Activated CD4-positive, alpha-beta T cell treated with anti-CD3 and anti-CD28 coated beads for 24 hours (primary cell): ENCODE measurements at regions not wholly inside any gene's neighbourhood (a gene's known extent, or its start where the extent isn't known, plus 50 kb on each side); places are given as distances from the start of the nearest gene placed in this dataset.

Experiments used
- DNase-seq, 2 donors: peaks; one replicate each; pipeline ENCODE4 v3.0.0-alpha.2; 2020; ENCODE audit warnings: low read depth in 2 of 2

DNA sequence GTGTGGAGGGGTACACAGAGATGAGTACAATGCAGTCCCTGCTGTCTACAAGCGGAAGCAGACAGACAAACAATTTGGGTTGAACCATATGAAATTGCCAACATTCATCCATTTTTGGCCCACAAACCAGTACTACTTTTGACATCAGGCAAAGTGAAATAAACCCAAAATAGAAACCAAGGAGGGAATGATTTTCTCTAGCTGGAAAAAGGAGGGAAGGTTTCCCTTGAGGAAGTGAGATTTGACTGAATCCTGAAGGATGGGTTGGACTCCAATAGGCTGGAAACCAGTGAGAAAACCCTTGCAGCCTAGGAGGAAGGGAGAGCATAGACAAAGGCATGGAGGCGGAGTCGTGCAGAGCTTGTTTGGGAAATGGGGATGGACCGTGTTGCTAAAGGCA is 63.5 kb upstream of the PJA1 start:
- DNase-seq, result no peak

GRCh38 chrX:69226459-69227158 is 61.4 kb upstream of the PJA1 start:
- no peak for DNase-seq

GRCh38 chrX:69222103-69223090 is 57.1 kb upstream of the PJA1 start:
- DNase-seq, result peak; percentile 51

DNA sequence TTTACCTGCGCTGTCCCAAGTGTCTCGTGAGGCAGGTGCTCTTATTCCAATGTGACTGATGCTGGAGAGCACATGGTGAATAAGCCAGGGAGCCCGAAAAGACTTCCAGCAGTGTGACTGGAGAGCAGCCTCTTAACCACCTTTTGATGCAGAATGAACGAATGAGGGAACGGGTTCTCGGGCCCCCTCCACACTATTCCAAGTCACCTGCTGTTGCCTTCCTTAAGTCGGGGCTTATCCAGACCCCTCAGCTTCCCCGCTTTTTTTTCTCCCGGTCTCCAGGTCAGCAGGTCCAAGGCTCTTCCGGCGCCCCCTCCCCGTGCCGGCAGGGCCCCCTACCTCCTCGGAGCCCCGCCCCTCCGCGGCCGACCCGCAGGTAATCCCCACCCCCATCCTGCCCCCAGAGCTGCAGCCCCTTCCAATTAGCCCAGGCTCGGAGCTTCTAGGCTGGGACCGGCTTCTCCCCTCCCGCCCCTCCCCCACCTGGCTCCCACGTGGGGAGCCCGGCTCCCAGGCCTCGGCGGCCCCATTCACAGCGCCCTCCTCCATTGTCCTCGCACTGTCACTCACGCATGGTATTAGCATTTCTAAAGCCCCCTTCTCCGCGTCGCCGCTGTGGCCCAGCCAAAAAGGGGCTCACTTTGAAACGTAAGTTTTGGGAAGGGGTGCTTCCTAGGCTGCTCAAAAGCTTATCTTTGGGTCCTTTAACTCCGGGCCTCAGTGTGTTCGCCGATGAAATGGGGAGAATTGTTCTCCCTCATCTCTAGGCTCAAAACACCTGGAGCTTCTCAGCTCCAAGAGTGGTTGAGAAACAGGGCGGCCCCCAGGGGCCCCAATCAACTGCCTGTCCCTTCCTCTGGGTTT is 56.2 kb upstream of the PJA1 start:
- DNase-seq, result no peak

DNA sequence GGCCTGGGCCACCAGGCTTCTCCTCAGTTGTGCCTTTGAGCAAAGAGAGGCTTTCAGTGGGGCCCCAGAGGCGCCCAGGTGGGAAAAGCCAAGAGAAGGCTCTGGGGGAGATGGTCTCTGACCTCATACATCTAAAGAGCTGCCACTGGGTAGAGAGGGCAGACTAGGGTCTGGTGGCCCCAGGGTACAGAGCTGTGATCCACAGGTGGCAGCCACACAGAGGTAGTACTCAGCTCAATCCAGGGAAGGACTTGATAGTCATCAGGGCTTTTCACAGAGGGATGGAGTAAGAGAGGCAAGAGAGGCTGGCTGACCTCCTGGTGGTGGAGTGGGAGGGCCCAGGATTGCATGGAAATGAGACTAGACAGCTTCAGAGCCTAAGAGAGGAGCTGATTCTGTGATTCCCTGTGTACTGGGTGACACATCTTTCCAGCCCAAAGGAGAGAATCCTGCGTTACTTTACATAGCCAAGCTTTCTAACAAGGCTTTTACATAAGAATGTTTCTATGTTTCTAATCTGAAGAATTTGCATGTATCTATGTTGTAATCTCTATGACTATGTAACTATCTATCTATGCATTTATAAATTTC is 53.2 kb upstream of the PJA1 start:
- DNase-seq, result no peak

- DNase-seq, result no peak
These were observed 51.7 kb upstream of the PJA1 start for GRCh38 chrX:69216911-69217310.

DNA sequence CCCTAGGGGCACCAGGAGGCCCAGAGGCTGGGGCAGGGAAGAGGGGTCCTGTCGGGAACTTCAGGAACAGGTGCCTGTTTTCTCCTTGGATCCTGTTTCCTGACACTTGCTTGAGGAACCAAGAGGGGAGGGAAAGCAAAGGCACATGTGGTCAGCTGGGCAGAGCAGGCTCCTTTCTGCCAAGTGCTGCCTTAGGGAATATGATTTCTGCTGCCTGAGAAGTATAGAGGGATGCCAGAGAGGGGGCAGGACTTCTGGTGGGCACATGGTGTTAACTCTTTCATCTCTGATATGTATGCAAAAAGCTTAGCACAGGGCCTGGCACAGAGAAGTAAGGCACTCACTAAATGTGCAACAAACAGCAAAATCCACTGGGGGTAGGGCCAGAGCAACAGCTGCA is 51.2 kb upstream of the PJA1 start:
- DNase-seq, result no peak

GRCh38 chrX:69215161-69215875 is 50.1 kb upstream of the PJA1 start:
- no peak for DNase-seq
